GM11168 (cell line): ENCODE measurements at regions not wholly inside any gene's neighbourhood (a gene's known extent, or its start where the extent isn't known, plus 50 kb on each side); places are given as distances from the start of the nearest gene placed in this dataset.

ENCODE experiments used
- in situ Hi-C: fragments of 300-500 bp; cut with MboI; formaldehyde crosslinking; loops from one replicate; pipeline ENCODE4 v1.12.0; 2022; ENCODE audit warnings: low sequenced_read_pairs; ENCODE audit not compliant: unreplicated experiment

GRCh38 chr3:153063337-153063736, 98.7 kb upstream of the RAP2B start:
- in situ Hi-C loops: no loop called here

- in situ Hi-C loops: no loop called here
Observed at GRCh38 chr3:153066983-153067382, 95.0 kb upstream of the RAP2B start.

GRCh38 chr3:153069598-153070510, 92.2 kb upstream of the RAP2B start:
- in situ Hi-C loops: no loop called here

- in situ Hi-C loops: no loop called here
Observed at GRCh38 chr3:153070511-153070868, 91.5 kb upstream of the RAP2B start.

GRCh38 chr3:153072382-153072781, 89.6 kb upstream of the RAP2B start:
- in situ Hi-C loops: no loop called here

GRCh38 chr3:153072856-153073255, 89.2 kb upstream of the RAP2B start:
- in situ Hi-C loops: no loop called here

- in situ Hi-C loops: no loop called here
Observed at GRCh38 chr3:153073636-153074035, 88.4 kb upstream of the RAP2B start.

GRCh38 chr3:153078826-153079225, 83.2 kb upstream of the RAP2B start:
- in situ Hi-C loops: no loop called here

- in situ Hi-C loops: no loop called here
Observed at GRCh38 chr3:153079386-153079785, 82.6 kb upstream of the RAP2B start.

GRCh38 chr3:153080778-153081240, 81.2 kb upstream of the RAP2B start:
- in situ Hi-C loops: no loop called here

- in situ Hi-C loops: no loop called here
Observed at GRCh38 chr3:153084431-153084830, 77.6 kb upstream of the RAP2B start.

GRCh38 chr3:153087595-153088566, 74.1 kb upstream of the RAP2B start:
- in situ Hi-C loops: no loop called here

GRCh38 chr3:153089620-153090019, 72.4 kb upstream of the RAP2B start:
- in situ Hi-C loops: no loop called here

- in situ Hi-C loops: no loop called here
Observed at GRCh38 chr3:153090973-153091372, 71.1 kb upstream of the RAP2B start.

GRCh38 chr3:153093629-153094028, 68.4 kb upstream of the RAP2B start:
- in situ Hi-C loops: no loop called here

- in situ Hi-C loops: no loop called here
Observed at GRCh38 chr3:153094386-153094785, 67.6 kb upstream of the RAP2B start.

GRCh38 chr3:153095441-153095840, 66.6 kb upstream of the RAP2B start:
- in situ Hi-C loops: no loop called here

GRCh38 chr3:153096731-153097131, 65.3 kb upstream of the RAP2B start:
- in situ Hi-C loops: no loop called here

GRCh38 chr3:153097213-153097612, 64.8 kb upstream of the RAP2B start:
- in situ Hi-C loops: no loop called here

- in situ Hi-C loops: no loop called here
Observed at GRCh38 chr3:153099131-153099530, 62.9 kb upstream of the RAP2B start.

GRCh38 chr3:153103406-153103945, 58.5 kb upstream of the RAP2B start:
- in situ Hi-C loops: no loop called here
